K562 (cell line): ENCODE measurements at regions not wholly inside any gene's neighbourhood (a gene's known extent, or its start where the extent isn't known, plus 50 kb on each side); places are given as distances from the start of the nearest gene placed in this dataset.

Experiments used
- ARID1B ChIP-seq: fragments of 450-650 bp; IDR thresholded peaks from 2 replicates; pipeline ENCODE4 v1.6.1; 2016; ENCODE audit warnings: antibody characterized with exemption, mild to moderate bottlenecking, inconsistent platforms
- ERF ChIP-seq: fragments of 450-650 bp; formaldehyde crosslinking; IDR thresholded peaks from 2 replicates; pipeline ENCODE4 v1.4.0; 2020; ENCODE audit warnings: mild to moderate bottlenecking, mixed read lengths
- EZH2 ChIP-seq: IDR thresholded peaks from 2 replicates; pipeline ENCODE4 v1.6.1; 2012; ENCODE audit warnings: low read depth, mild to moderate bottlenecking, inconsistent platforms, low read length, borderline replicate concordance
- HIVEP1 ChIP-seq: fragments of 250-450 bp; sonication (Bioruptor Pico); IDR thresholded peaks from 2 replicates; pipeline ENCODE4 v1.4.0; 2020; ENCODE audit warnings: mild to moderate bottlenecking
- NFE2L1 ChIP-seq: fragments of 450-650 bp; IDR thresholded peaks from 2 replicates; pipeline ENCODE4 v1.6.1; 2016; ENCODE audit warnings: missing genetic modification characterization, low read depth, mild to moderate bottlenecking, missing compliant biosample characterization, moderate library complexity, borderline replicate concordance
- PYGO2 ChIP-seq: fragments of 450-650 bp; IDR thresholded peaks from 2 replicates; pipeline ENCODE4 v1.6.1; 2016; ENCODE audit warnings: mild to moderate bottlenecking, missing genetic modification characterization, moderate library complexity, missing compliant biosample characterization
- SRSF3 ChIP-seq: fragments of 200-400 bp; formaldehyde crosslinking; IDR thresholded peaks from 2 replicates; pipeline ENCODE4 v1.6.1; 2016; ENCODE audit warnings: mild to moderate bottlenecking, low read length, moderate library complexity; ENCODE audit not compliant: insufficient read depth
- STAT5B ChIP-seq: fragments of 250-450 bp; sonication (Bioruptor Pico); IDR thresholded peaks from 2 replicates; pipeline ENCODE4 v1.8.0; 2021; ENCODE audit warnings: mild to moderate bottlenecking, inconsistent platforms
- TCF7L2 ChIP-seq: fragments of 150-350 bp; IDR thresholded peaks from 2 replicates; pipeline ENCODE4 v1.6.1; 2016; ENCODE audit warnings: low read depth, mild to moderate bottlenecking, low read length, moderate library complexity
- TEAD4 ChIP-seq, 2 experiments: sonication (generic) in 1 of 2; formaldehyde crosslinking in 1 of 2; IDR thresholded peaks; 2 replicates each; pipeline versions ENCODE4 v1.6.1 to v1.8.0; 2012 to 2022; ENCODE audit warnings: borderline replicate concordance in 1 of 2, inconsistent platforms in 1 of 2, low read length in 1 of 2, mild to moderate bottlenecking in 1 of 2, missing genetic modification reagents in 1 of 2
- TOE1 ChIP-seq, 2 experiments: fragments of 450-650 bp in 1 of 2; sonication (generic) in 1 of 2; formaldehyde crosslinking in 1 of 2; IDR thresholded peaks; 2 replicates each; pipeline versions ENCODE4 v1.7.1 to v1.8.0; 2016 to 2022; ENCODE audit warnings: borderline replicate concordance in 2 of 2, mild to moderate bottlenecking in 2 of 2, antibody characterized with exemption in 1 of 2, inconsistent platforms in 1 of 2, low read depth in 1 of 2, missing genetic modification reagents in 1 of 2, moderate library complexity in 1 of 2
- ZBTB7A ChIP-seq: IDR thresholded peaks from 2 replicates; pipeline ENCODE4 v1.6.1; 2011; ENCODE audit warnings: low read depth, mild to moderate bottlenecking, low read length, moderate library complexity, borderline replicate concordance; ENCODE audit not compliant: control insufficient read depth
- ZNF134 ChIP-seq: fragments of 250-450 bp; sonication (Bioruptor Pico); conservative IDR thresholded peaks from 2 replicates; pipeline ENCODE4 v1.4.0; 2020
- ZNF668 ChIP-seq: fragments of 250-450 bp; sonication (Bioruptor Pico); IDR thresholded peaks from 2 replicates; pipeline ENCODE4 v1.8.0; 2022; ENCODE audit warnings: mild to moderate bottlenecking, inconsistent platforms
- ZNF76 ChIP-seq: fragments of 250-450 bp; sonication (Bioruptor Pico); IDR thresholded peaks from 2 replicates; pipeline ENCODE4 v1.4.0; 2020; ENCODE audit warnings: mild to moderate bottlenecking, moderate library complexity, borderline replicate concordance
- TF ChIP-seq, protein P1 (sequence below), 2 experiments: fragments of 450-650 bp; IDR thresholded peaks; 2 replicates each; pipeline ENCODE4 v1.6.1; 2016; ENCODE audit warnings: mild to moderate bottlenecking in 2 of 2, borderline replicate concordance in 1 of 2, low read depth in 1 of 2, moderate library complexity in 1 of 2
- TF ChIP-seq, protein P2 (sequence below): fragments of 450-650 bp; IDR thresholded peaks from 2 replicates; pipeline ENCODE4 v1.6.1; 2016; ENCODE audit warnings: low read depth, mild to moderate bottlenecking, moderate library complexity

- TF ChIP-seq, protein P1, sequence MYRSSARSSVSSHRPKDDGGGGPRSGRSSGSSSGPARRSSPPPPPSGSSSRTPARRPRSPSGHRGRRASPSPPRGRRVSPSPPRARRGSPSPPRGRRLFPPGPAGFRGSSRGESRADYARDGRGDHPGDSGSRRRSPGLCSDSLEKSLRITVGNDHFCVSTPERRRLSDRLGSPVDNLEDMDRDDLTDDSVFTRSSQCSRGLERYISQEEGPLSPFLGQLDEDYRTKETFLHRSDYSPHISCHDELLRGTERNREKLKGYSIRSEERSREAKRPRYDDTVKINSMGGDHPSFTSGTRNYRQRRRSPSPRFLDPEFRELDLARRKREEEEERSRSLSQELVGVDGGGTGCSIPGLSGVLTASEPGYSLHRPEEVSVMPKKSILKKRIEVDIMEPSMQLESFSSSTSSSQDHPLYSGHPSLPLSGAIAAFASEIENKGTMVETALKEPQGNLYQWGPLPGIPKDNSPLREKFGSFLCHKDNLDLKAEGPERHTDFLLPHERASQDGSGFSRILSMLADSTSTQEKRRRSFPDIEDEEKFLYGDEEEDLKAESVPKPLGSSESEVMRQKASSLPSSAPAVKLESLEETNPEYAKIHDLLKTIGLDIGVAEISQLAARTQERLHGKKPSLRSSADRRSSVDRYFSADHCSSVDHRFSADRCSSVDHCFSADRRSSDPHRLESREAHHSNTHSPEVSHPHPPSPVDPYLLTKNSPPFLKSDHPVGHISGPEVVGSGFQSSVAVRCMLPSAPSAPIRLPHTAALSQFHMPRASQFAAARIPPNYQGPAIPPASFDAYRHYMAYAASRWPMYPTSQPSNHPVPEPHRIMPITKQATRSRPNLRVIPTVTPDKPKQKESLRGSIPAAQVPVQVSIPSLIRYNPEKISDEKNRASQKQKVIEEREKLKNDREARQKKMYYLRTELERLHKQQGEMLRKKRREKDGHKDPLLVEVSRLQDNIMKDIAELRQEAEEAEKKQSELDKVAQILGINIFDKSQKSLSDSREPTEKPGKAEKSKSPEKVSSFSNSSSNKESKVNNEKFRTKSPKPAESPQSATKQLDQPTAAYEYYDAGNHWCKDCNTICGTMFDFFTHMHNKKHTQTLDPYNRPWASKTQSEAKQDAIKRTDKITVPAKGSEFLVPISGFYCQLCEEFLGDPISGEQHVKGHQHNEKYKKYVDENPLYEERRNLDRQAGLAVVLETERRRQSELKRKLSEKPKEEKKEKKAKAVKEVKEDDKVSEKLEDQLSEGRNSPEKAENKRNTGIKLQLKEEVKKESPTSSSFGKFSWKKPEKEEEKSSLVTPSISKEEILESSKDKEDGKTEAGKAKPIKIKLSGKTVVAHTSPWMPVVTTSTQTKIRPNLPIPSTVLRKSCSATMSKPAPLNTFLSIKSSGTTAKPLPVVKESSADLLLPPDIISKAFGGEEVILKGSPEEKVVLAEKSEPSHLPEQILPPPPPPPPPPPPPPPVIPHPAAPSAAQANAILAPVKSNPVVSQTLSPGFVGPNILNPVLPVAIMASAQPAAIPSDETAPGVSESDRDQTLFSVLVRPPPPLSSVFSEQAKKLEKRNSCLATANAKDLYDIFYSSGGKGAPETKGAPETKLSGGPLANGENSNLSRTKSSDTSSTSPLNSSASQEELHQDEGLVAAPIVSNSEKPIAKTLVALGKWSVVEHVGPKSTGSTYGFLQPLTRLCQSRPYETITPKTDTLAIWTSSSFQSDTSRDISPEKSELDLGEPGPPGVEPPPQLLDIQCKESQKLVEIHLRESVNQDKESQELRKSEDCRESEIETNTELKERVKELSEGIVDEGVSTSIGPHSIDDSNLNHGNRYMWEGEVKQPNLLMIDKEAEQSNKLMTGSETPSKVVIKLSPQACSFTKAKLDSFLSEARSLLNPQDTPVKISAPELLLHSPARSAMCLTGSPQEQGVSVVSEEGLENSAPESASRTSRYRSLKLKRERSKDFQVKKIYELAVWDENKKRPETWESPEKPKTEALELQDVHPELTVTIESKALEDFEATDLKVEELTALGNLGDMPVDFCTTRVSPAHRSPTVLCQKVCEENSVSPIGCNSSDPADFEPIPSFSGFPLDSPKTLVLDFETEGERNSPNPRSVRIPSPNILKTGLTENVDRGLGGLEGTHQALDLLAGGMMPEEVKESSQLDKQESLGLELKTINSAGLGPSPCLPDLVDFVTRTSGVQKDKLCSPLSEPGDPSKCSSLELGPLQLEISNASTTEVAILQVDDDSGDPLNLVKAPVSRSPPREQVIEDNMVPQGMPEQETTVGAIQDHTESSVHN (IDR thresholded peaks at IDR 0.05; ENCODE audit: borderline replicate concordance in 1 of 2, low read depth in 1 of 2), result 0 out of 4 replicates have a peak, but pooled peaks of 1 of the 2 experiments have one; percentile 61
- no peak for TF ChIP-seq TCF7L2
- TF ChIP-seq PYGO2, result no peak
- TF ChIP-seq NFE2L1 (tag), result no peak
- TF ChIP-seq ZNF134 (CRISPR knock-in tag), result 0 out of 2 replicates have a peak, but pooled peaks have one; percentile 18
- TF ChIP-seq ZNF76 (CRISPR knock-in tag), result 0 out of 2 replicates have a peak, but pooled peaks have one; percentile 17
- TF ChIP-seq TEAD4 (IDR thresholded peaks at IDR 0.05; ENCODE audit: low read length), result peak; percentile 95
- no peak for TF ChIP-seq TEAD4 (CRISPR knock-in tag; IDR thresholded peaks at IDR 0.05; ENCODE audit: borderline replicate concordance)
- TF ChIP-seq, protein P2, sequence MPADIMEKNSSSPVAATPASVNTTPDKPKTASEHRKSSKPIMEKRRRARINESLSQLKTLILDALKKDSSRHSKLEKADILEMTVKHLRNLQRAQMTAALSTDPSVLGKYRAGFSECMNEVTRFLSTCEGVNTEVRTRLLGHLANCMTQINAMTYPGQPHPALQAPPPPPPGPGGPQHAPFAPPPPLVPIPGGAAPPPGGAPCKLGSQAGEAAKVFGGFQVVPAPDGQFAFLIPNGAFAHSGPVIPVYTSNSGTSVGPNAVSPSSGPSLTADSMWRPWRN, result peak; percentile 71; the same call in 1 of the 2 replicates
- TF ChIP-seq ZBTB7A, result peak; percentile 76; the same call in 1 of the 2 replicates
- no peak; the same call in 1 of the 2 replicates for TF ChIP-seq ERF (CRISPR knock-in tag)
- TF ChIP-seq EZH2, result no peak
- no peak for TF ChIP-seq SRSF3
- TF ChIP-seq HIVEP1, result peak; percentile 68
- TF ChIP-seq TOE1 (IDR thresholded peaks at IDR 0.05; ENCODE audit: borderline replicate concordance), result peak; percentile 43; the same call in 1 of the 2 replicates
- TF ChIP-seq TOE1 (CRISPR knock-in tag; IDR thresholded peaks at IDR 0.05; ENCODE audit: borderline replicate concordance, low read depth), result no peak
- peak; percentile 68; the same call in 1 of the 2 replicates for TF ChIP-seq ZNF668 (CRISPR knock-in tag)
- TF ChIP-seq STAT5B (CRISPR knock-in tag), result no peak
- TF ChIP-seq ARID1B, result peak; percentile 91
Measured at GRCh38 chr10:61830846-61831273, 70.6 kb upstream of the ARID5B start (continued).
